HCT116 (cell line): ENCODE measurements at regions not wholly inside any gene's neighbourhood (a gene's known extent, or its start where the extent isn't known, plus 50 kb on each side); places are given as distances from the start of the nearest gene placed in this dataset.

Experiments used
- ATAC-seq: fragments of 200-7000 bp; cut with Tn5 transposase; 2 replicates; pipeline ENCODE4 v1.9.1; 2020; ENCODE audit warnings: mild to moderate bottlenecking, moderate library complexity
- BruUV-seq: library from RNA; stranded (reverse); fragments of 400-500 nt; replicated peaks from 2 replicates; lab custom pipeline; 2021; lab: Mats Ljungman, UMichigan
- CTCF ChIA-PET: fragments of 300-600 bp; sonication (Branson Sonifier 250); formaldehyde crosslinking; loops from one replicate; lab custom pipeline; 2021; ENCODE audit warnings: antibody characterized with exemption; lab: Charles Lee
- POLR2A ChIA-PET: fragments of 300-600, 350-600 bp; sonication (Branson Sonifier 250); formaldehyde crosslinking; loops from one replicate; lab custom pipeline; 2021; ENCODE audit warnings: antibody characterized with exemption; lab: Charles Lee
- RAD21 ChIA-PET, 2 experiments: fragments of 300-600 bp; sonication (Branson Sonifier 250); formaldehyde crosslinking; loops; one replicate each; lab custom pipeline; 2023; ENCODE audit warnings: low total read pairs in 2 of 2; ENCODE audit not compliant: uncharacterized antibody in 2 of 2, unreplicated experiment in 2 of 2, low non-redundant PET in 1 of 2; lab: Charles Lee
- DNase-seq: peaks from one replicate; pipeline ENCODE4 v3.0.0-alpha.2; 2010; ENCODE audit warnings: low read depth, low spot score
- H2AFZ ChIP-seq: fragments of 200-600 bp; shearing (Covaris generic), sonication (generic); 2 replicates; pipeline ENCODE4 v1.6.1; 2017; ENCODE audit warnings: low read depth, mixed run types, mixed read lengths, antibody characterized with exemption, low read length; ENCODE audit not compliant: poor library complexity, severe bottlenecking
- H3K27ac ChIP-seq: 2 replicates; pipeline ENCODE4 v1.5.1; 2012; ENCODE audit warnings: low read depth, low read length
- H3K27me3 ChIP-seq: fragments of 200-600 bp; sonication (generic); 2 replicates; pipeline ENCODE4 v1.6.1; 2016; ENCODE audit warnings: mixed run types, low read length, mixed read lengths; ENCODE audit not compliant: insufficient read depth
- H3K36me3 ChIP-seq, 2 experiments: fragments of 200-500 bp in 1 of 2; fragments of 200-600 bp in 1 of 2; sonication (Bioruptor generic) in 1 of 2; sonication (generic) in 1 of 2; 2 replicates each; pipeline versions ENCODE4 v1.5.1 to v1.6.1; 2014 to 2016; ENCODE audit warnings: low read length in 2 of 2, inconsistent platforms in 1 of 2, mixed read lengths in 1 of 2, mixed run types in 1 of 2; ENCODE audit not compliant: insufficient read depth in 2 of 2, control insufficient read depth in 1 of 2
- H3K4me1 ChIP-seq, 2 experiments: fragments of 200-600 bp in 1 of 2; sonication (generic) in 1 of 2; 2 replicates each; pipeline versions ENCODE4 v1.5.1 to v1.6.1; 2012 to 2017; ENCODE audit warnings: low read length in 2 of 2, inconsistent platforms in 1 of 2, mild to moderate bottlenecking in 1 of 2, mixed read lengths in 1 of 2, mixed run types in 1 of 2, moderate library complexity in 1 of 2; ENCODE audit not compliant: insufficient read depth in 2 of 2, control insufficient read depth in 1 of 2
- H3K4me2 ChIP-seq: fragments of 200-600 bp; sonication (generic); 2 replicates; pipeline ENCODE4 v1.6.1; 2017; ENCODE audit warnings: mixed run types, low read length, mixed read lengths
- H3K4me3 ChIP-seq, 2 experiments: fragments of 200-600 bp in 1 of 2; sonication (generic) in 1 of 2; replicated peaks in 1 of 2; 2 replicates each; pipeline ENCODE4 v1.5.1; 2011 to 2016; ENCODE audit warnings: low read length in 2 of 2, control low read depth in 1 of 2, low read depth in 1 of 2, mild to moderate bottlenecking in 1 of 2, mixed read lengths in 1 of 2, mixed run types in 1 of 2
- H3K79me2 ChIP-seq: fragments of 200-600 bp; sonication (generic); 2 replicates; pipeline ENCODE4 v1.6.1; 2017; ENCODE audit warnings: mild to moderate bottlenecking, mixed run types, low read length, moderate library complexity, mixed read lengths; ENCODE audit not compliant: insufficient read depth
- H3K9ac ChIP-seq: fragments of 200-600 bp; sonication (generic); 2 replicates; pipeline ENCODE4 v1.6.1; 2016; ENCODE audit warnings: low read length, mixed read lengths
- H3K9me2 ChIP-seq: fragments of 200-600 bp; sonication (generic), shearing (Covaris generic); 2 replicates; pipeline ENCODE4 v1.6.1; 2017; ENCODE audit warnings: mixed run types, mild to moderate bottlenecking, moderate library complexity; ENCODE audit not compliant: insufficient read depth
- H3K9me3 ChIP-seq, 2 experiments: fragments of 200-500 bp in 1 of 2; fragments of 200-600 bp in 1 of 2; sonication (Bioruptor generic) in 1 of 2; sonication (generic) in 1 of 2; 2 replicates each; pipeline ENCODE4 v1.6.1; 2014 to 2017; ENCODE audit warnings: low read length in 2 of 2, mixed read lengths in 2 of 2, inconsistent platforms in 1 of 2, low read depth in 1 of 2, mild to moderate bottlenecking in 1 of 2, mixed run types in 1 of 2, moderate library complexity in 1 of 2; ENCODE audit not compliant: control insufficient read depth in 1 of 2, insufficient read depth in 1 of 2
- H4K20me1 ChIP-seq: fragments of 200-600 bp; sonication (generic), shearing (Covaris generic); 2 replicates; pipeline ENCODE4 v1.6.1; 2017; ENCODE audit warnings: mixed run types, mild to moderate bottlenecking, moderate library complexity; ENCODE audit not compliant: insufficient read depth
- CEBPB ChIP-seq: IDR thresholded peaks from 2 replicates; pipeline ENCODE4 v1.6.1; 2012; ENCODE audit warnings: low read depth
- EGR1 ChIP-seq: IDR thresholded peaks from 2 replicates; pipeline ENCODE4 v1.6.1; 2012; ENCODE audit warnings: low read depth
- EZH2phosphoT487 ChIP-seq: fragments of 200-600 bp; IDR thresholded peaks from 2 replicates; pipeline ENCODE4 v1.6.1; 2018; ENCODE audit warnings: antibody characterized with exemption, borderline replicate concordance
- POLR2A ChIP-seq: IDR thresholded peaks from 2 replicates; pipeline ENCODE4 v1.7.0; 2011; ENCODE audit warnings: borderline replicate concordance; ENCODE audit not compliant: insufficient read depth, insufficient read length; ENCODE audit errors: extremely low read depth
- SIN3A ChIP-seq: IDR thresholded peaks from 2 replicates; pipeline ENCODE4 v1.6.1; 2012; ENCODE audit warnings: low read depth
- SP1 ChIP-seq: IDR thresholded peaks from 2 replicates; pipeline ENCODE4 v1.6.1; 2012; ENCODE audit warnings: low read depth
- YY1 ChIP-seq: IDR thresholded peaks from 2 replicates; pipeline ENCODE4 v1.6.1; 2011; ENCODE audit warnings: low read length, low read depth, moderate library complexity, mild to moderate bottlenecking; ENCODE audit not compliant: insufficient replicate concordance; ENCODE audit errors: extremely low read depth
- ZNF274 ChIP-seq: fragments of 200-500 bp; sonication (Bioruptor generic); IDR thresholded peaks from 2 replicates; pipeline ENCODE4 v1.6.1; 2014; ENCODE audit warnings: mild to moderate bottlenecking, low read depth, low read length, inconsistent platforms
- intact Hi-C: fragments of 100-400 bp; cut with micrococcal nuclease; formaldehyde crosslinking; loops from 2 replicates; pipeline ENCODE4 v1.10.0; 2022
- TF ChIP-seq, protein P1 (sequence below): IDR thresholded peaks from 2 replicates; pipeline ENCODE4 v1.6.1; 2012; ENCODE audit warnings: low read depth

DNA sequence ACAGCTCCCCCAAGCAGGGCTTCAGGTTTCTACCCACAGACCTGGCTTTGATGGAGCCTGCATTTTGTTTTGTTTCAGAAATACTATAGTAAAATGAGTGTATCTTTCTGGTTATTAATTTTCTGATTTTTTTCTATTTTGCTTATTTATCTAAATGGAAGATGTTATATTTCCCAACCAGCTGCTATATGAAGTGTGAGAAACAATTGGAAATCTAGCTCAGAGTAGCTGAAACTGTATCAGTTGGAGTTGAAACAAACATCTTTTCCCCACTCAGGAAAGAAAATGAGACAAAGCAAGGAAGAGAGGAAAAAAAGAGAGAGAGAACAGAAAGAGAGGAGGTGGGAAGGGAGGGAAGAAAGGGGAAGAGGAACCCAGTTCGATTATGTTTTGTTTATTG, 358.5 kb upstream of the ZNF507 start:
- Histone ChIP-seq H3K4me3 (no peak overlapping the region), H3K27me3 (no peaks in the 10 kb centered on the region), H3K27ac (no peak overlapping the region), H3K36me3 (no peaks in the 10 kb centered on the region), H3K9me3 (peaks cover 0 to 33% of the 10 kb centered on the region in 2 experiments; a peak in 2 of 4 replicates), H3K4me2 (no peak overlapping the region), H2AFZ (no peak overlapping the region), H3K79me2 (no peaks in the 10 kb centered on the region), H4K20me1 (no peaks in the 10 kb centered on the region), H3K9me2 (no peaks in the 10 kb centered on the region), H3K9ac (no peak overlapping the region), H3K4me1 (no peaks in the 10 kb centered on the region)
- DNase-seq (no peak), ATAC-seq (no peak)
- intact Hi-C loops = no loop called here
- TF ChIP-seq CEBPB = no peak
- no peak for TF ChIP-seq YY1
- TF ChIP-seq, protein P1, sequence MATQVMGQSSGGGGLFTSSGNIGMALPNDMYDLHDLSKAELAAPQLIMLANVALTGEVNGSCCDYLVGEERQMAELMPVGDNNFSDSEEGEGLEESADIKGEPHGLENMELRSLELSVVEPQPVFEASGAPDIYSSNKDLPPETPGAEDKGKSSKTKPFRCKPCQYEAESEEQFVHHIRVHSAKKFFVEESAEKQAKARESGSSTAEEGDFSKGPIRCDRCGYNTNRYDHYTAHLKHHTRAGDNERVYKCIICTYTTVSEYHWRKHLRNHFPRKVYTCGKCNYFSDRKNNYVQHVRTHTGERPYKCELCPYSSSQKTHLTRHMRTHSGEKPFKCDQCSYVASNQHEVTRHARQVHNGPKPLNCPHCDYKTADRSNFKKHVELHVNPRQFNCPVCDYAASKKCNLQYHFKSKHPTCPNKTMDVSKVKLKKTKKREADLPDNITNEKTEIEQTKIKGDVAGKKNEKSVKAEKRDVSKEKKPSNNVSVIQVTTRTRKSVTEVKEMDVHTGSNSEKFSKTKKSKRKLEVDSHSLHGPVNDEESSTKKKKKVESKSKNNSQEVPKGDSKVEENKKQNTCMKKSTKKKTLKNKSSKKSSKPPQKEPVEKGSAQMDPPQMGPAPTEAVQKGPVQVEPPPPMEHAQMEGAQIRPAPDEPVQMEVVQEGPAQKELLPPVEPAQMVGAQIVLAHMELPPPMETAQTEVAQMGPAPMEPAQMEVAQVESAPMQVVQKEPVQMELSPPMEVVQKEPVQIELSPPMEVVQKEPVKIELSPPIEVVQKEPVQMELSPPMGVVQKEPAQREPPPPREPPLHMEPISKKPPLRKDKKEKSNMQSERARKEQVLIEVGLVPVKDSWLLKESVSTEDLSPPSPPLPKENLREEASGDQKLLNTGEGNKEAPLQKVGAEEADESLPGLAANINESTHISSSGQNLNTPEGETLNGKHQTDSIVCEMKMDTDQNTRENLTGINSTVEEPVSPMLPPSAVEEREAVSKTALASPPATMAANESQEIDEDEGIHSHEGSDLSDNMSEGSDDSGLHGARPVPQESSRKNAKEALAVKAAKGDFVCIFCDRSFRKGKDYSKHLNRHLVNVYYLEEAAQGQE = no peak
- no peak for TF ChIP-seq SP1
- TF ChIP-seq ZNF274 = no peak
- no peak for TF ChIP-seq EZH2phosphoT487
- TF ChIP-seq EGR1 = no peak
- no peak for TF ChIP-seq POLR2A
- TF ChIP-seq SIN3A = no peak
- BruUV-seq = no TSS peak
- ChIA-PET CTCF (no interaction called here), RAD21 (no interaction called here), POLR2A (no interaction called here)
